ENCODE measurements at regions not wholly inside any gene's neighbourhood (a gene's known extent, or its start where the extent isn't known, plus 50 kb on each side); places are given as distances from the start of the nearest gene placed in this dataset.
A peak's percentile ranks its signal among the peaks of the same experiment; 100 is the strongest.

DNA sequence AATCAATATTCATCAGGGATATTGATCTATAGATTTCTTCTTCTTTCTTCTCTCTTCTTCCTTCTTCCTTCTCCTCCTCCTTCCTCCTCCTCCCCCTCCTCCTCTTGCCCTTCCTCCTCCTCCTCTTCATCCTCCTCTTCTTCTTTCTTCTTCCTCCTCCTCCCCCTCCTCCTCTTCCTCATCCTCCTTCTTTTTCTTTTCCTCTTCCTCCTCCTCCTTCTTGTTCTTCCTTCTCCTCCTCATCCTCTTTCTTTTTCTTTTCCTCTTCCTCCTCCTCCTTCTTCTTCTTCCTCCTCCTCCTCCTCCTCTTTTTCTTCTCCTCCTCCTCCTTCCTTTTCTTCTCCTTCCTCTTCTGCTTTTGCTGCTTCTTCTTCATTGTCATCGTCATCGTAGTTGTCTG, 52.4 kb upstream of the SERINC1 start:
- DNase-seq (ENCODE audit: low read depth): no peak

DNA sequence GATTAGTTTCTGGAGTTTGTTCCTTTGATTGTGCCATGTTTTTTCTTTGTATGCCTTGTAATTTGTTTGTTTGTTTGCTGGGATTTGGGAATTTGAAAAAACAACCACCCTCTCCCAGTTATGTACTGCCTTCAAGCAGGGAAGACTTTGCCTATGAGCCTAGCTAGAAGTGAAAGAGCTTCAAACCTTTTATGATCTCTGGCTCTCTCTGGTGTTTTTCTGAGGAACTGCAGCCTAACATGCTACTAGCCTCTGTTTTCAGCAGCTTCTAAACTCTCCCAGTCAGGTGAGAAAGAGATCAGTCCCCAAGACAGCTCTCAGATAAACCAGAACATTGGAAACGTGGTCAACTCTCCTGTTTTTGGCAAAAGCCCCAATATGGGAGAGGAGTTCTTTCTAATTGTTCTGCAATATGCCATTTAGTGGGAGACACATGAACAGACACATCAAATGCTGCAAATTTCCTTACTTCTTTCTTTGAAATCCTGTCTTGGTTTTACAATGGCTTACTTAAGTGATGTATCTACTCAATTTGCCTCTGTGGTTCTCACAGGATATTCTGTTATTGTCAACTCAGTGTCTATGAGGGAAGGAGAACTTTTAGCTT, 58.9 kb upstream of the SERINC1 start:
- peak; percentile 9 for DNase-seq (ENCODE audit: low read depth)

DNA sequence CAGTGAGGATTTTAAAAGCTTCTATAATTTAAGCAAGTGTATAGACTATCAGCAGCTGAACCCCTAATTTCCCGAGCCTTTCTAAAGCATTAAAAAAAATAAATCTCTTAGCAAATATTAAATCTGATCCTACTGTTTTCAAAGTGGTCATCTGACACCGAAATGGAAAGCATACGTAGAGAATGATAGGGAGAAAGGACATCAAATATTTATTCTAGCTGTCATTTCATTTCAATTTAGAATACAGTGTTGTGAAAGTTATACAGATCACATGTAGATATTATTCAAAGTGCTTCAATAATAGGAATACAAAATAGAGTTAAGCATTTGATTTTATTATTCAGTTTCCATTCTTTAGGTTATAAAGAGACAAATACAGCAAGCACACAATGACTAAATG, 61.9 kb upstream of the PKIB start:
- no peak for DNase-seq (ENCODE audit: low read depth)

DNA sequence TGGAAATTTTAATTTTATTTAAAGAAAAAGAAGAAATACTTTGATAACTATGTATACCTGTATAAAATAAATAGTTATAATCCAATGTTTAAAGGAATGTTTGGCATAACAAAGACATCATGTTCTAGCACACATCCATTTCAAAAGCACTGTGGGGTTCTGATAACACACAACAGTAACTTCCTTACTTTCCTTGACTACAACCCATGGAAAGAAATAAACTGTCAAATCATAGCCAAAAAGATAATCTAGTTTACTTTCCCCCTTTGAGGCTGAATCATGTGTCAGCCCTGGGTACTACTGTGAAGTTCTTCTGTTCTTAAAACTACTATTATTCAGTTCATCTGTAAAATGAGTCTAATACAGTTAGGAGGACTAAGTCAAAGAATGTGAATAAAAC, 61.4 kb upstream of the PKIB start:
- no peak for DNase-seq (ENCODE audit: low read depth)

DNA sequence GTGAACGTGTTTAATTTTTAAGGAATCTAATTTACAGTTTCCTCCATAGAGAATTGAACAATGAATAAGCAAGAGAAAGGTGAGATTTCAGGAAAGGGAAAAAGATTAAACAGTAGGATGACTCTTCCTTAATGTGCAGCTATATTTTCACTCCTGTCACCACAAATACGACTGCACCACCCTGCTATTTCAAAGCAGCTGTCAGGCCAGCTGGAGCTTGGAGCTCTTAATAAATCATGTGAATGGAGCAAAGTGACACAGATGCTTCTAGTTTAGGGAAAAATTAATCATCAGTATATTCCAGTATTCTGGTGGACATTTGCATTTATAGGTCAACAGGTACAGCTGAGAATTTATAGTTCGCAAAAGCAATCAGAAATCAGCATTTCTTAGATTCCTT, 56.5 kb upstream of the PKIB start:
- no peak for DNase-seq (ENCODE audit: low read depth)

DNA sequence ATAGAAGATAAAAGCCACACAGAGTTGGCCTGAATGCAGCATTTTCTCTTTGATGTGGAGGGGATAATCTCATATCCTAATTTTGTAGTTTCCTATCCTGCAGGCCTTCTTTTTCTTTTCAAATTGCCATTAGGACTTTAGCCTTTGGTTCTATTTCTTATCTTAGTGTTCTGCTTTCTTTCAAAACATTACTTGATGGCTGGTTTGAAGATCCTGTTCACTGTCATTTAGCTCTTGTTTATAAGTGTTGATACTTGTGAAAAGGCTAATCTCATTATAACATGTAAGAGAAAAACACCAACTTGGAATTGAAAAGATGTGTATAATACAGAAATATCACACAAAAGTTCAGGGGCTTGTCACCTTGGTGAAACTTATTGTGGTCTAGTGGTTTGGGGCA, 54.6 kb upstream of the PKIB start:
- no peak for DNase-seq (ENCODE audit: low read depth)

DNA sequence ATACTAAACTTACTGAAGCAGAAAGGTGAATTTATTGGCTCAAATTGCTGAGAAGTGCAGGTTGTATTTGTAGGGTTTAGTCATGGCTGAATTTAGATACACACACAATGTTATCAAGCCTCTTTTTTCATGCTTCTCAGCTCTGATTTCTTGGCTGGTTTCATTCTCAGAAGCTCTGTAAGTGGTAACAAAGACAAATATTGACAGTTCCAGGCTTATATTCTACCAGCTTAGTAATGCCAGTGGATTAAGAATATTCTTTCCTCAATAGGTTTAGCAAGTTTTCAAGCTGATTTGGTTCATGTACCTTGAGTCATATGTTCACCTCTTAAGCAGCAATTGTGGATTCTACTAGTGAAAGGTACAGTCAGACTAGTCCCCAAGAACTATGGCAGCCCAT, 52.1 kb upstream of the PKIB start:
- no peak for DNase-seq (ENCODE audit: low read depth)

Data from stimulated activated CD8-positive, alpha-beta memory T cell treated with anti-CD3 and anti-CD28 coated beads, Interleukin-7, amount 100 ng/mL, for 24 hours (primary cell).